HepG2 (cell line): ENCODE measurements at regions not wholly inside any gene's neighbourhood (a gene's known extent, or its start where the extent isn't known, plus 50 kb on each side); places are given as distances from the start of the nearest gene placed in this dataset.

Source experiments
- ATAC-seq: fragments of 200-7000 bp; cut with Tn5 transposase; 3 replicates; pipeline ENCODE4 v1.9.1; 2020; ENCODE audit warnings: mild to moderate bottlenecking, moderate library complexity
- BruUV-seq: library from RNA; stranded (reverse); fragments of 400-500 nt; replicated peaks from 2 replicates; lab custom pipeline; 2021; lab: Mats Ljungman, UMichigan
- CTCF ChIA-PET: fragments of 300-600 bp; formaldehyde crosslinking; extraction: SDS; loops from one replicate; lab custom pipeline; 2021; ENCODE audit warnings: low total read pairs, inconsistent platforms, low intra/inter-chr PET ratio; lab: Yijun Ruan, JAX
- POLR2A ChIA-PET: fragments of 350-600 bp; sonication (Branson Sonifier 250); formaldehyde crosslinking; loops from one replicate; lab custom pipeline; 2020; ENCODE audit warnings: antibody characterized with exemption, inconsistent platforms; lab: Yijun Ruan, JAX
- DNase-seq: peaks from one replicate; pipeline ENCODE4 v3.0.0-alpha.2; 2015; ENCODE audit warnings: low spot score
- FAIRE-seq: peaks from 3 replicates; lab custom pipeline; 2011; peaks lifted over from hg19 to GRCh38; lab: Jason Lieb, UNC
- H2AFZ ChIP-seq: one replicate; pipeline ENCODE4 v1.6.1; 2011; ENCODE audit warnings: low read length, inconsistent platforms
- H3K27ac ChIP-seq: fragments of 300-600 bp; 3 replicates; pipeline ENCODE4 v1.8.0; 2011; ENCODE audit warnings: mixed run types, mild to moderate bottlenecking, mixed read lengths, low read length, inconsistent platforms; ENCODE audit not compliant: insufficient read depth; ENCODE audit errors: extremely low read length
- H3K27me3 ChIP-seq, 2 experiments: fragments of 200-600 bp in 1 of 2; 2 replicates in 1 of 2; 3 replicates in 1 of 2; pipeline versions ENCODE4 v1.6.0 to v1.8.0; 2011; ENCODE audit warnings: low read length in 2 of 2, mild to moderate bottlenecking in 2 of 2, moderate library complexity in 2 of 2, inconsistent platforms in 1 of 2; ENCODE audit not compliant: insufficient read depth in 2 of 2, control insufficient read depth in 1 of 2
- H3K36me3 ChIP-seq, 2 experiments: fragments of 200-600 bp in 1 of 2; replicated peaks in 1 of 2; 2 replicates in 1 of 2; 3 replicates in 1 of 2; pipeline versions ENCODE4 v1.5.1 to v1.8.0; 2011; ENCODE audit warnings: low read length in 2 of 2, inconsistent platforms in 1 of 2; ENCODE audit not compliant: insufficient read depth in 2 of 2, control insufficient read depth in 1 of 2
- H3K4me1 ChIP-seq: 2 replicates; pipeline ENCODE4 v1.5.1; 2012; ENCODE audit warnings: low read length, inconsistent platforms; ENCODE audit not compliant: insufficient read depth
- H3K4me2 ChIP-seq: 2 replicates; pipeline ENCODE4 v1.6.0; 2011; ENCODE audit warnings: low read depth, low read length, inconsistent platforms
- H3K4me3 ChIP-seq, 3 experiments: fragments of 200-600 bp in 1 of 3; sonication (generic), shearing (Covaris generic) in 1 of 3; replicated peaks in 1 of 3; 2 replicates each; pipeline ENCODE4 v1.5.1; 2011 to 2016; ENCODE audit warnings: low read length in 3 of 3, inconsistent platforms in 2 of 3, low read depth in 2 of 3, mild to moderate bottlenecking in 2 of 3, control low read depth in 1 of 3, mixed read lengths in 1 of 3; ENCODE audit not compliant: insufficient read depth in 1 of 3
- H3K79me2 ChIP-seq: one replicate; pipeline ENCODE4 v1.6.1; 2011; ENCODE audit warnings: low read length, inconsistent platforms; ENCODE audit not compliant: insufficient read depth
- H3K9ac ChIP-seq: 2 replicates; pipeline ENCODE4 v1.6.0; 2011; ENCODE audit warnings: mild to moderate bottlenecking, low read depth, low read length, inconsistent platforms; ENCODE audit not compliant: insufficient read depth
- H3K9me3 ChIP-seq: 2 replicates; pipeline ENCODE4 v1.5.1; 2012; ENCODE audit warnings: mild to moderate bottlenecking, low read length
- H4K20me1 ChIP-seq: 2 replicates; pipeline ENCODE4 v1.6.0; 2011; ENCODE audit warnings: inconsistent platforms, mild to moderate bottlenecking, low read length, moderate library complexity; ENCODE audit not compliant: insufficient read depth
- CCAR2 ChIP-seq: fragments of 200-400 bp; formaldehyde crosslinking; optimal IDR thresholded peaks from 2 replicates; pipeline ENCODE3; 2018; ENCODE audit warnings: low read depth, mild to moderate bottlenecking, low read length, moderate library complexity
- EP300 ChIP-seq, 3 experiments: sonication (generic) in 1 of 3; formaldehyde crosslinking in 1 of 3; IDR thresholded peaks; 2 replicates each; pipeline versions ENCODE4 v1.5.1 to v1.6.1; 2011 to 2020; ENCODE audit warnings: low read depth in 2 of 3, low read length in 2 of 3, borderline replicate concordance in 1 of 3, improper control_type of control experiment in 1 of 3, mild to moderate bottlenecking in 1 of 3, missing genetic modification reagents in 1 of 3, moderate library complexity in 1 of 3
- HES4 ChIP-seq: sonication (generic); formaldehyde crosslinking; IDR thresholded peaks from 2 replicates; pipeline ENCODE4 v1.9.0; 2021; ENCODE audit warnings: mild to moderate bottlenecking, missing genetic modification reagents, borderline replicate concordance
- TEAD3 ChIP-seq: optimal IDR thresholded peaks from 2 replicates; pipeline ENCODE3; 2016; ENCODE audit warnings: borderline replicate concordance
- ZBTB20 ChIP-seq: sonication (generic); formaldehyde crosslinking; IDR thresholded peaks from 2 replicates; pipeline ENCODE4 v1.8.1; 2023; ENCODE audit warnings: missing genetic modification reagents, low read depth, mild to moderate bottlenecking, borderline replicate concordance
- ZFP1 ChIP-seq: IDR thresholded peaks from 2 replicates; pipeline ENCODE4 v1.6.1; 2016
- ZNF138 ChIP-seq: sonication (generic); formaldehyde crosslinking; IDR thresholded peaks from 2 replicates; pipeline ENCODE4 v1.5.0; 2020; ENCODE audit warnings: mild to moderate bottlenecking, low read depth, missing genetic modification reagents
- ZNF260 ChIP-seq: sonication (generic); formaldehyde crosslinking; IDR thresholded peaks from 2 replicates; pipeline ENCODE4 v1.4.0; 2020; ENCODE audit warnings: missing genetic modification reagents, low read depth, mild to moderate bottlenecking, borderline replicate concordance
- WGBS: methylation state at CpG from one replicate; pipeline ENCODE4 v1.1.6; 2017; ENCODE audit warnings: low lambda C conversion rate; 5-methylcytosine and 5-hydroxymethylcytosine counted together
- in situ Hi-C: cut with HindIII; loops from 2 replicates; pipeline ENCODE4 v1.10.0; 2017; ENCODE audit warnings: low pct_unique_long_range_greater_than_20kb; ENCODE audit not compliant: extremely low pct_ligation_motif_present
- intact Hi-C: fragments of 100-400 bp; cut with micrococcal nuclease; formaldehyde crosslinking; loops from one replicate; pipeline ENCODE4 v1.10.0; 2022; ENCODE audit not compliant: unreplicated experiment
- TF ChIP-seq, protein P1 (sequence below): sonication (generic); formaldehyde crosslinking; IDR thresholded peaks from 2 replicates; pipeline ENCODE4 v1.8.0; 2022; ENCODE audit warnings: missing genetic modification reagents, low read depth, mild to moderate bottlenecking, borderline replicate concordance
- TF ChIP-seq, protein P2 (sequence below): sonication (generic); formaldehyde crosslinking; IDR thresholded peaks from 2 replicates; pipeline ENCODE4 v1.5.0; 2020; ENCODE audit warnings: mild to moderate bottlenecking, missing genetic modification reagents, borderline replicate concordance
- TF ChIP-seq, protein P3 (sequence below): sonication (generic); formaldehyde crosslinking; IDR thresholded peaks from 2 replicates; pipeline ENCODE4 v1.4.0; 2020; ENCODE audit warnings: missing genetic modification reagents, borderline replicate concordance

DNA sequence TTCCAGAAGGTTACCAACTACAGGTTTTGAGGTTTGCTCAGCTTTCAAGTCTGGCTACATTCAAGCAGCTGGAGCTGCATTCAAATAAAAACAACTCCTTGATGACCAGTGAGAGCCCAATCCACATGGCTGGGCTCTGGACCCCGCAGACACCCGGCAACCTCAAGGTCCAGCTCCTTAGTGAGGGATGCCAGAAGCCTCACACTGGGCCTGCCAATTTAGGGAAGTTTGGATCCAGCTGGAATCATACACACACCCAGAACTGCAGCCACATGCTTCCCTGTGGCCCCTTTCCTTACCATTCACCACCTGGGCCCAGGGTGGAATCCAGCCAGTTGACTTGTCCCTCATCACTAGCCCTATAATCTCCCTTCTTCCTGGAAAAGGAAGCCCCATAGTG, 123.7 kb downstream of the UBE2U start:
- no peaks in the 10 kb centered on the region for H4K20me1 ChIP-seq
- FAIRE-seq (no peak), ATAC-seq (no peak), DNase-seq (no peak)
- TF ChIP-seq, protein P1, sequence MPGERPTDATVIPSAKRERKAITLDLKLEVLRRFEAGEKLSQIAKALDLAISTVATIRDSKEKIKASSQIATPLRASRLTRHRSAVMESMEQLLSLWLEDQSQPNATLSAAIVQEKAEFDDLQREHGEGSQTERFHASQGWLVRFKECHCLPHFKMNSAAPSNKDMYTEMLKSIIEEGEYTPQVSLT (CRISPR knock-in tag): no peak
- TF ChIP-seq CCAR2 (no peak), ZFP1 (no peak), TEAD3 (CRISPR knock-in tag) (no peak), ZNF138 (no peak), HES4 (CRISPR knock-in tag) (no peak), ZNF260 (CRISPR knock-in tag) (no peak), EP300 (IDR thresholded peaks at IDR 0.05; ENCODE audit: low read depth in 2 of 2, low read length in 2 of 2) (no peak), EP300 (CRISPR knock-in tag; IDR thresholded peaks at IDR 0.05; ENCODE audit: borderline replicate concordance) (no peak), ZBTB20 (CRISPR knock-in tag) (no peak)
- TF ChIP-seq, protein P2, sequence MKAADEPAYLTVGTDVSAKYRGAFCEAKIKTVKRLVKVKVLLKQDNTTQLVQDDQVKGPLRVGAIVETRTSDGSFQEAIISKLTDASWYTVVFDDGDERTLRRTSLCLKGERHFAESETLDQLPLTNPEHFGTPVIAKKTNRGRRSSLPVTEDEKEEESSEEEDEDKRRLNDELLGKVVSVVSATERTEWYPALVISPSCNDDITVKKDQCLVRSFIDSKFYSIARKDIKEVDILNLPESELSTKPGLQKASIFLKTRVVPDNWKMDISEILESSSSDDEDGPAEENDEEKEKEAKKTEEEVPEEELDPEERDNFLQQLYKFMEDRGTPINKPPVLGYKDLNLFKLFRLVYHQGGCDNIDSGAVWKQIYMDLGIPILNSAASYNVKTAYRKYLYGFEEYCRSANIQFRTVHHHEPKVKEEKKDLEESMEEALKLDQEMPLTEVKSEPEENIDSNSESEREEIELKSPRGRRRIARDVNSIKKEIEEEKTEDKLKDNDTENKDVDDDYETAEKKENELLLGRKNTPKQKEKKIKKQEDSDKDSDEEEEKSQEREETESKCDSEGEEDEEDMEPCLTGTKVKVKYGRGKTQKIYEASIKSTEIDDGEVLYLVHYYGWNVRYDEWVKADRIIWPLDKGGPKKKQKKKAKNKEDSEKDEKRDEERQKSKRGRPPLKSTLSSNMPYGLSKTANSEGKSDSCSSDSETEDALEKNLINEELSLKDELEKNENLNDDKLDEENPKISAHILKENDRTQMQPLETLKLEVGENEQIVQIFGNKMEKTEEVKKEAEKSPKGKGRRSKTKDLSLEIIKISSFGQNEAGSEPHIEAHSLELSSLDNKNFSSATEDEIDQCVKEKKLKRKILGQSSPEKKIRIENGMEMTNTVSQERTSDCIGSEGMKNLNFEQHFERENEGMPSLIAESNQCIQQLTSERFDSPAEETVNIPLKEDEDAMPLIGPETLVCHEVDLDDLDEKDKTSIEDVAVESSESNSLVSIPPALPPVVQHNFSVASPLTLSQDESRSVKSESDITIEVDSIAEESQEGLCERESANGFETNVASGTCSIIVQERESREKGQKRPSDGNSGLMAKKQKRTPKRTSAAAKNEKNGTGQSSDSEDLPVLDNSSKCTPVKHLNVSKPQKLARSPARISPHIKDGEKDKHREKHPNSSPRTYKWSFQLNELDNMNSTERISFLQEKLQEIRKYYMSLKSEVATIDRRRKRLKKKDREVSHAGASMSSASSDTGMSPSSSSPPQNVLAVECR (CRISPR knock-in tag): no peak
- TF ChIP-seq, protein P3, sequence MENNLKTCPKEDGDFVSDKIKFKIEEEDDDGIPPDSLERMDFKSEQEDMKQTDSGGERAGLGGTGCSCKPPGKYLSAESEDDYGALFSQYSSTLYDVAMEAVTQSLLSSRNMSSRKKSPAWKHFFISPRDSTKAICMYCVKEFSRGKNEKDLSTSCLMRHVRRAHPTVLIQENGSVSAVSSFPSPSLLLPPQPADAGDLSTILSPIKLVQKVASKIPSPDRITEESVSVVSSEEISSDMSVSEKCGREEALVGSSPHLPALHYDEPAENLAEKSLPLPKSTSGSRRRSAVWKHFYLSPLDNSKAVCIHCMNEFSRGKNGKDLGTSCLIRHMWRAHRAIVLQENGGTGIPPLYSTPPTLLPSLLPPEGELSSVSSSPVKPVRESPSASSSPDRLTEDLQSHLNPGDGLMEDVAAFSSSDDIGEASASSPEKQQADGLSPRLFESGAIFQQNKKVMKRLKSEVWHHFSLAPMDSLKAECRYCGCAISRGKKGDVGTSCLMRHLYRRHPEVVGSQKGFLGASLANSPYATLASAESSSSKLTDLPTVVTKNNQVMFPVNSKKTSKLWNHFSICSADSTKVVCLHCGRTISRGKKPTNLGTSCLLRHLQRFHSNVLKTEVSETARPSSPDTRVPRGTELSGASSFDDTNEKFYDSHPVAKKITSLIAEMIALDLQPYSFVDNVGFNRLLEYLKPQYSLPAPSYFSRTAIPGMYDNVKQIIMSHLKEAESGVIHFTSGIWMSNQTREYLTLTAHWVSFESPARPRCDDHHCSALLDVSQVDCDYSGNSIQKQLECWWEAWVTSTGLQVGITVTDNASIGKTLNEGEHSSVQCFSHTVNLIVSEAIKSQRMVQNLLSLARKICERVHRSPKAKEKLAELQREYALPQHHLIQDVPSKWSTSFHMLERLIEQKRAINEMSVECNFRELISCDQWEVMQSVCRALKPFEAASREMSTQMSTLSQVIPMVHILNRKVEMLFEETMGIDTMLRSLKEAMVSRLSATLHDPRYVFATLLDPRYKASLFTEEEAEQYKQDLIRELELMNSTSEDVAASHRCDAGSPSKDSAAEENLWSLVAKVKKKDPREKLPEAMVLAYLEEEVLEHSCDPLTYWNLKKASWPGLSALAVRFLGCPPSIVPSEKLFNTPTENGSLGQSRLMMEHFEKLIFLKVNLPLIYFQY: no peak
- H3K9ac ChIP-seq: no peak overlapping the region
- no peak overlapping the region for H3K4me2 ChIP-seq
- H3K9me3 ChIP-seq: no peaks in the 10 kb centered on the region
- no TSS peak for BruUV-seq
- ChIA-PET CTCF (no interaction called here), POLR2A (no interaction called here)
- H2AFZ ChIP-seq: no peak overlapping the region
- no peak overlapping the region for H3K4me3 ChIP-seq
- in situ Hi-C loops (no loop called here), intact Hi-C loops (no loop called here)
- no peak overlapping the region for H3K27ac ChIP-seq
- H3K27me3 ChIP-seq: no peaks in the 10 kb centered on the region; a peak in 1 of 5 replicates
- H3K4me1 ChIP-seq: no peaks in the 10 kb centered on the region
- no peaks in the 10 kb centered on the region for H3K79me2 ChIP-seq
- no peaks in the 10 kb centered on the region for H3K36me3 ChIP-seq
- WGBS: 8% methylated on average over 2 of the region's 2 CpGs
